ENCODE measurements at regions not wholly inside any gene's neighbourhood (a gene's known extent, or its start where the extent isn't known, plus 50 kb on each side); places are given as distances from the start of the nearest gene placed in this dataset.

DNA sequence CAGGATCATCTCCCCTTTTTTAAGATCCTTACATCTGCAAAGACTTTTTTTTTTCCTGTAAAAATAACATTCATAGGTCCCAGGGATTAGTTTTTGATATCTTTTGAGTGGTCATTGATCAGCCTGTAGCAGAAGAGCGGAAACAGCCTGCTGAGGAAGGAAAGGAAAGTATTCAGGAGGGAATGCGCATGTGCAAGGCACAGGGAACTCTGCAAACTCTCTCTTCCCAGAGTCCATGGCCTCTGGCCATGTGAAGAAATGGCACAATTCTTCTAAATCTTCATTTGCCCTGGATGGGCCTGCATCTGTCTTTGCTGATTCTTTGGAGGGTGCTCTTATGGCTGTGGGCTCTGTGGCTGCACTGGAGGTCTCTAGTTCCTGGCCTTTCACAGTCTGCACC is 60.1 kb upstream of the SKOR2 start:
- H3K4me1 ChIP-seq (ENCODE audit: low read depth), result no peaks in the 10 kb centered on the region
- no peaks in the 10 kb centered on the region for H3K36me3 ChIP-seq
- H3K9me3 ChIP-seq (ENCODE audit: low read depth), result no peaks in the 10 kb centered on the region
- no peak for DNase-seq (ENCODE audit: low read depth in 1 of 2, low spot score in 1 of 2)
- H3K27me3 ChIP-seq, result no peaks in the 10 kb centered on the region
- H3K4me3 ChIP-seq, result no peak overlapping the region
- no peak overlapping the region for H3K27ac ChIP-seq
- TF ChIP-seq, protein P1, sequence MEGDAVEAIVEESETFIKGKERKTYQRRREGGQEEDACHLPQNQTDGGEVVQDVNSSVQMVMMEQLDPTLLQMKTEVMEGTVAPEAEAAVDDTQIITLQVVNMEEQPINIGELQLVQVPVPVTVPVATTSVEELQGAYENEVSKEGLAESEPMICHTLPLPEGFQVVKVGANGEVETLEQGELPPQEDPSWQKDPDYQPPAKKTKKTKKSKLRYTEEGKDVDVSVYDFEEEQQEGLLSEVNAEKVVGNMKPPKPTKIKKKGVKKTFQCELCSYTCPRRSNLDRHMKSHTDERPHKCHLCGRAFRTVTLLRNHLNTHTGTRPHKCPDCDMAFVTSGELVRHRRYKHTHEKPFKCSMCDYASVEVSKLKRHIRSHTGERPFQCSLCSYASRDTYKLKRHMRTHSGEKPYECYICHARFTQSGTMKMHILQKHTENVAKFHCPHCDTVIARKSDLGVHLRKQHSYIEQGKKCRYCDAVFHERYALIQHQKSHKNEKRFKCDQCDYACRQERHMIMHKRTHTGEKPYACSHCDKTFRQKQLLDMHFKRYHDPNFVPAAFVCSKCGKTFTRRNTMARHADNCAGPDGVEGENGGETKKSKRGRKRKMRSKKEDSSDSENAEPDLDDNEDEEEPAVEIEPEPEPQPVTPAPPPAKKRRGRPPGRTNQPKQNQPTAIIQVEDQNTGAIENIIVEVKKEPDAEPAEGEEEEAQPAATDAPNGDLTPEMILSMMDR (IDR thresholded peaks at IDR 0.05; ENCODE audit: low read depth, low read length), result no peak
